SW 1271 (cell line): ENCODE measurements at regions not wholly inside any gene's neighbourhood (a gene's known extent, or its start where the extent isn't known, plus 50 kb on each side); places are given as distances from the start of the nearest gene placed in this dataset.
"Not testable (repeated sequence)": the region's sequence is repeated elsewhere in the genome, so short reads cannot be mapped to it uniquely, and the experiment has no call there.

Experiments used
- DNase-seq, 2 experiments: peaks; one replicate each; lab custom pipeline; 2025; lab: John Stamatoyannopoulos, UW

- no peak for DNase-seq
Measured at GRCh38 chr20:53748176-53748575, 154.5 kb upstream of the ZNF217 start.

- DNase-seq: no peak
Measured at GRCh38 chr20:53743607-53744260, 150.1 kb upstream of the ZNF217 start.

DNA sequence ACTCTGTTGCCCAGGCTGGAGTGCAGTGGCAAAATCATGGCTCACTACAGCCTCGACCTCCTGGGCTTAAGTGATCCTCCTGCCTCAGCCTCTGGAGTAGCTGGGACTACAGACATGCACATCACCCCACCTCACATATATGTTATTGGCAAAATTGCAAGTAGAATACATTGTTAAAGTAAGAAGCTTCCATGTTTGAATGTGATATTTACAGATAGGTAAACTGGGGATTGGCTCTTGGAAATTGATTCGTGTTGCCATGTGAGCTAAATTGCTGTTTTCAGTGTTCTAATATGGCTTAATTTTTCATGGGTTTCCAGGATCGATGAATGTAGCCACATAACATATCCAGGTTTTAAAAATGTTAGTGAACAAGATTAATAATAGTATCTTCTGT, 149.0 kb upstream of the ZNF217 start:
- no peak for DNase-seq

- no peak for DNase-seq
Measured at GRCh38 chr20:53741726-53742028, 148.0 kb upstream of the ZNF217 start.

- no peak for DNase-seq
Measured at GRCh38 chr20:53739799-53740785, 146.5 kb upstream of the ZNF217 start.

DNA sequence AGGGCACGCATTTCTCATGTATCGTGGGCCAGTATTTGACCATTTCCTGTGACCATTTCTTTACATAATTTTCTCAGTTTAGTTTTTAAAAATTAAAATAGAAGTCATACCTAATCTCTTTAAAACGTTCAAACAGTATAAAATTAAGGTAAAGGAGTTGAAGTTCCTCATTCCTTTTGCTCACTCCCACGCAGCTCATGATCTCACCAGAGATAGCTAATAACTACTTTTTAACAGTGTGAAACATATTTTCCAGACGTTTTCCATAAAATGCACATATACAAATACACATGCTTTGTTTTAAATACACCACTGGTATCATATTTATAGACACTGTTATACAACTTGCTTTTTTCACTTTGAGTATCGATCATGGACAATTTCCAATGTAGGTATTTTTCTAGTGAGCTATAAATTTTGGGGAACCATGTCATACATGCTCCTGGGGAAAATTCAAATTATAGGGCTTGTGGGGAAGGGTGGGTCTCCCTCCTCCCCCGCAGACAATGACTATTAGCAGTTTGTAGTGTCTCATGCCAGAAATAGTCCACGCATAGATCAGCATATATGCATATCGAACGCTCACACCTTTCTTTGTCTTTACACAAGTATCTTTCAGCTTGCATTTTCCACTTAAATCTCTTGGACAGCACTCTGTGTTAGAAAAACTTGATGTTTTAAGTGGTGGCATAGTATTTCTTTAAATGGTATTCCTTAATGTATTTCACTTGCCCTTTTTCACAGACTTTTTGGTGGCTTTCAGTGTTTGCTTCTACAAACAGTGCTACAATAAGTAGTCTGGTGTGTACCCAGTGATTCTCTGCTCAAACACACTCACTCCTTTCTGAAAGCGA, 145.5 kb upstream of the ZNF217 start:
- DNase-seq: no peak

GRCh38 chr20:53738039-53738944, 144.7 kb upstream of the ZNF217 start:
- no peak for DNase-seq

DNA sequence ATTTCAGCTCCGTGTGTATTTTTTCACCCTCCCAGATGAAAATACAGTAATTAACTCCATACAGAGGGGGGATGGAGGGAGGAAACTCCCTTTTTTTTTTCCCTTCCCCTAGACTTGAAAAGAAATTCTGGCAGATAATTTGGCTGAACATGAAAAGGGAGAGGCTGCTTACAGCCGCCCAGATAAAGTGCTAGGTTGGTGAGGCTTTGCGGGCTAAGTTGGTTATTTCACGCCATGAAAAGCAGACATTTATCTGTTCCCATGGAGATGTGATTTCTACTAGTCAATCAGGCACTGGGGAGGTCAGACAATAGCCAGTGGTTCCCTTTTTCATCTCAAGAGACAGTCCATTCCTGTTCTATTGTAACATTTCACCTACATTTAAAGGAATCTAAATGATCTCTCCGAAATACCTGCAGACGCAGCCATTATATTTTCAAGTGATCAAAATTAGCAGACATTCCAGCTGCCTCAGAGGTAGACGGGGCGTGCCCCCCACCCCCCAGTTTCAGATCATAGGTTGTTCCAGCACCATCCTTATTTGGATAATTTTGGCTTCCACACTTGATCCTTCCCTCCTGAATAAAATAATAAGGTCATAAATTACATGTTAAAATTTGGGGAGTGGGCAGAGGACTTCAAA, 143.9 kb upstream of the ZNF217 start:
- DNase-seq: no peak

DNA sequence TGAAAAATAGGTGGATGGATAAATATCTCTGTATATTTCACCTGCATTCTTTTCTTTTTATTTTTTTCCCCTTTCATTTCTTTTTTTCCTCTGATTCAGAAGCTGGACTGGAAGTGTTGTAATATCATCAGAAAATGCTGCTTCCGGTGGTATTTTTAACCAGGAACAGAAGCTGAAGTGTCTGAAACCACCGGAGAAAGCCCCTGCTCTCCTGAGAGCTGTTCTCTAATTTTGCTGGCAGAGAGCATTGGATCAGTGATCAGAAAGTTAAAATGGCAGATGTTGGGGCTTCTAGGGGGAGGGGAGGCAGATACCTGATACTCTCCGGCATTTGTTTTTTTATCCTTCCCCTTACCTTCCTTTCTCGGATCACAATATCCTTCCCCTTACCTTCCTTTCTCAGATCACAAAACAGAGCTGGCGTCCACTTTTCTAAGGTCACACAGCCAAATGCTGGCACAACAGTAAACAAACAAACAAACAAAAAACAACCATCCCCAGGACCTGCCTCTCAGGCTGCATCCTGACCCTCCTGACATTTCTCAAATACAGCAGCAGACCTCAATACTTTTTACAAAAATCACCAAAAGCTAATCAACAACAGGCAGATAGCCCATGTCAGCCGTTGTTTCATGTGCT, 143.2 kb upstream of the ZNF217 start:
- DNase-seq: no peak

GRCh38 chr20:53736122-53736756, 142.6 kb upstream of the ZNF217 start:
- DNase-seq: no peak

DNA sequence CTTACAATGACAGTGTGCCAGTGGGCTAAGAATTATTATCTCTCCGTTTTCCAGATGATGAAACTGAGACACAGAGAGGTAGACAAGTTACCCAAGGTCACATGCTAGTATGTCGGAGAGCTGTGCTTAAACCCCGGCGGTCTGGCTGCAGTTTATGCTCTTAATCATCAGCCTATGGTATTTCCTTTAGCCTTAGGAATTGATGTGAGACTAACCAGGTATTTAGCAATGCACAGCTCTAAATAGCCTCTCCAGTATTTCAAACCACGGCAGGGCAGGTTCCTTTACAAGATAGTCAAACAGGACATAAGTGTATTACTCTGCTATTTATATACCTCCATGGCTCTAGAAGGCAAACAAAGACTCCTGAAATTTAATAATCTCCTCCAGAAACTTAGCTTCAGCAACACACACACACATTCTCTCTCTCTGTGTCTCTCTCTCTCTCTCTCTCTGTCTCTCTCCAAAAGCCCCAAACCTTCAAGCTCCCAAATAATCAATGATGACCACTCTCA, 142.0 kb upstream of the ZNF217 start:
- peak; percentile 28 to 88 for DNase-seq

GRCh38 chr20:53734006-53734688, 140.5 kb upstream of the ZNF217 start:
- DNase-seq: no peak

DNA sequence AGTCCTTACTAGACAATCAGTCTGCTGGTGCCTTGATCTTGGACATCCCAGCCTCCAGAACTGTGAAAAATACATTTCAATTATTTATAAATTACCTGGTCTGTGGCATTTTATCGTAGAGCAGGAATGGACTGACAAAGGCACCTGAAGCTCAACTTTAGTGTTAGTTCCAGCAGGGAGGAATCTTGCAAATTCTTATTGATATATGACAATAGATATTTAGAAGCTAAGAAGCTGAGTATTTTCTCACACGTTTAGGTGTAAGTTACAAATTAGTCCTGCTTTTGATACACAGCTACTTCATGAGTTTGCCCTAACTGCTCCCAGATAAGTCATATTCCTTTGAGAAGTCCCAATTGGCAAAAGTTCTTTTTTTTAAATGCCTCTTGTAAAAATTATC, 138.0 kb upstream of the ZNF217 start:
- no peak for DNase-seq

DNA sequence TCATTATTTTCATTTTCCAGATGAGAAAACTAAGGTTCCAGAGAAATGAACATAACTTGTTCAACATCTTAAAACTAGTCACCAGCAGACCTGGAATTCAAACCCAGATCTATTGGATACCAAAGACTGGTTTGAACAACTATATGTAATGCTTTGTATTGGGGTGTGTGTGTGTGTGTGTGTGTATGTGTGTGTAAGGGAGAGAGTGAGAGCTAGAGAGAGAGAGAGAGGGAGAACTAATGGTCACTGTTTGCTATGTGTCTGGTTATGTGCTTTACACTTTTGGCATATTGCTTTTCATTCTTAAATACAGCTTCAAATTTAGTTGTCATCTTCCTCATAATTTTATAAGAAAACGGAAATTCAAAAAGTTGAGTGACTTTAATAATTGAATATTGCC, 134.7 kb upstream of the ZNF217 start:
- DNase-seq: no peak

GRCh38 chr20:53727239-53727638, 133.6 kb upstream of the ZNF217 start:
- DNase-seq: not testable (repeated sequence)

DNA sequence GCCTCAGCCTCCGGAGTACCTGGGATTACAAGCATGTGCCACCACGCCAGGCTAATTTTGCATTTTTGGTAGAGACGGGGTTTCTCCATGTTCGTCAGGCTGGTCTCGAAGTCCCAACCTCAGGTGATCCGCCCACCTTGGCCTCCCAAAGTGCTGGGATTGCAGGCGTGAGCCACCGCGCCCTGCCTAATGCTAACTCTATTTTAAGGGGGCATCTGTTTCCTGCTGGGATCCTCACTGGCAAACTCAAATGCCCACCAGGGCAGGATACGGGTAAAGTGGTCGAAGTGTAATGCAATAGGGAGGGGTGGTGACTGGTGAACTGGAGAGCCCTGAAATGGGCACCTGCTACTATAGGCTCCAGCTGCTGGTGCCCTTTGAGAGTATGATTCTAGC, 131.9 kb upstream of the ZNF217 start:
- DNase-seq: no peak

DNA sequence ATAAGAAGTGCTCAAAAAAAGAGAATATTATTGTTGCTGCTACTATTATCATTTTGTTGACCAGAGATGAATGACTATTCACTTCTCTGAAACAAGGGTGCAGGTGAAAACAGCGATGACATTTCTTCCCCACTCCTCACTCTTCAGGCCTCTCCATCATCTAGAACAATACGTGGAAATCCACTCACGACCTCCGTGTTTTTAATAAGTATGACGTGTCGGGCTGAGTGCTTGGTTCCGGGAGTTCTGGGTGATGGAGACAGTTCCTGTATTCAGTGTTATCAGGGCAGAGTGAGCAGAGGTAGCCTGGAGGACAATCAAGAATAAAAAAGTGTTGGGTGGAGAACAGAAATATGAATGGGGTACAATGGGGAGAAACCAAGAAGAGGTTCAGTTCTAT, 130.0 kb upstream of the ZNF217 start:
- no peak for DNase-seq

GRCh38 chr20:53723045-53723444, 129.4 kb upstream of the ZNF217 start:
- no peak for DNase-seq

DNA sequence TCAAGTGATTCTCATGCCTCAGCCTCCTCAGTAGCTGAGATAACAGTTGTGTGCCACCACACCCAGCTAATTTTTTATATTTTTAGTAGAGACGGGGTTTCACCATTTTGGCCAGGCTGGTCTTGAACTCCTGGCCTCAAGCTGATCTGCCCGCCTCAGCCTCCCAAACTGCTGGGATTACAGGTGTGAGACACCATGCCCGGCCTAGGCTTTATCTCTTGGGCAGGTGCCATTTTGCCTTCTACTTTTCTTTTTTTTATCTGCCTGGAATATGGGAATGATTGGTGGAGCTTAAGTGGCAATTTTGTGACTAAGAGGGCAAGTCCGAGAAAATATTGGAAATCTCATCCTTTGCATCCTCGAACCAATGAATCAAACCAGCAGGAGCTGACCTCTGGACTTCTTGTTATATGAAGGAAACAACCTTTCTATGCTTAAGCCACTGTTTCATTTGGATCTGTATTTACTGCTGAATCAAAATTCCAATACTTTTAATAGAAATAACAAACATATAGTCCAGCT, 128.9 kb upstream of the ZNF217 start:
- DNase-seq: no peak
